Spleen (tissue), 7 donors: ENCODE measurements at regions not wholly inside any gene's neighbourhood (a gene's known extent, or its start where the extent isn't known, plus 50 kb on each side); places are given as distances from the start of the nearest gene placed in this dataset.

Experiments
- CTCF ChIP-seq, 11 experiments: fragments of 200-600 bp in 7 of 11; fragments of 450-650 bp in 4 of 11; sonication (generic) in 4 of 11; IDR thresholded peaks in 8 of 11; conservative IDR thresholded peaks in 3 of 11; 1 replicate in 7 of 11; 2 replicates in 4 of 11; pipeline versions ENCODE4 v1.4.0 to v1.8.0; 2016 to 2021; ENCODE audit warnings: antibody characterized with exemption in 11 of 11, inconsistent platforms in 4 of 11, mild to moderate bottlenecking in 1 of 11
- POLR2A ChIP-seq, 3 donors: fragments of 450-650 bp; IDR thresholded peaks; one replicate each; pipeline ENCODE4 v1.5.1; 2017; ENCODE audit warnings: antibody characterized with exemption in 3 of 3, mild to moderate bottlenecking in 1 of 3
- donor health status: DM: no; HTN: no; CAD: no; lungs with moderate emphysema.
- donor health status: DM: no; HTN: no; CAD: no.
- donor health status: DM: no; HTN: no; CAD: no.

DNA sequence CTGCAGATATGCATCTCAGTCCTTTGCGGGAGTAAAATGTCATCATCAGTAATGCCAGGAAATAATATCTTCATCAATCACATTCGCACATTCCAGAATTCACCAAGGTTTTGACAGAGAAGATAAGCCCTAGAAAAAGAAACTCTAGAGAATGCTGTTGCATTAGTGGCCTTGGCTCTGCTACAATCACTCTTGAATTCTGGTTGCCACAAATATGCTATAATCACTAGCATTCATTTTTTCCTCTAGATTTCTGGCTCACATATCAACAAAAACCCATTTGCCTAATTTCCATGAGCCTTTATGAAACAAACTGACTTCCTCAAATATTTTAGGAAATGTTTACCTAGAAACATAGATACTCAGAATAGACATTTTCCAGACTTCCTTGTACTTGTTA lies 653.4 kb downstream of the ANXA1 start:
- TF ChIP-seq CTCF (IDR thresholded peaks at IDR 0.05 in 8 of 11, conservative IDR thresholded peaks at IDR 0.05 in 3 of 11) (no peak), POLR2A (IDR thresholded peaks at IDR 0.05) (no peak)
